Fibroblast of lung (primary cell): ENCODE measurements at regions not wholly inside any gene's neighbourhood (a gene's known extent, or its start where the extent isn't known, plus 50 kb on each side); places are given as distances from the start of the nearest gene placed in this dataset.

Experiments
- DNase-seq, 2 donors: peaks; one replicate each; pipeline versions ENCODE4 v3.0.0 to v3.0.0-alpha.2; 2010; ENCODE audit warnings: low read depth in 2 of 2
- H2AFZ ChIP-seq: 2 replicates; pipeline ENCODE4 v1.5.1; 2012; ENCODE audit warnings: low read length, control low read depth, inconsistent platforms
- H3K27ac ChIP-seq: 2 replicates; pipeline ENCODE4 v1.5.1; 2011; ENCODE audit warnings: low read length, control low read depth; ENCODE audit not compliant: insufficient read depth
- H3K27me3 ChIP-seq: 2 replicates; pipeline ENCODE4 v1.5.1; 2011; ENCODE audit warnings: mild to moderate bottlenecking, low read length; ENCODE audit not compliant: control insufficient read depth, insufficient read depth
- H3K36me3 ChIP-seq: 2 replicates; pipeline ENCODE4 v1.5.1; 2011; ENCODE audit warnings: low read length; ENCODE audit not compliant: control insufficient read depth, insufficient read depth
- H3K4me1 ChIP-seq: 2 replicates; pipeline ENCODE4 v1.5.1; 2011; ENCODE audit warnings: low read length; ENCODE audit not compliant: control insufficient read depth, insufficient read depth; ENCODE audit errors: extremely low read depth
- H3K4me2 ChIP-seq: 2 replicates; pipeline ENCODE4 v1.5.1; 2011; ENCODE audit warnings: low read length, control low read depth; ENCODE audit not compliant: insufficient read depth; ENCODE audit errors: extremely low read depth
- H3K4me3 ChIP-seq, 4 experiments: fragments of 200-600 bp in 1 of 4; sonication (generic) in 1 of 4; replicated peaks in 1 of 4; 2 replicates each; pipeline ENCODE4 v1.5.1; 2011 to 2016; ENCODE audit warnings: low read length in 4 of 4, low read depth in 3 of 4, mild to moderate bottlenecking in 3 of 4, control low read depth in 2 of 4, inconsistent platforms in 1 of 4, mixed read lengths in 1 of 4; ENCODE audit not compliant: insufficient read depth in 1 of 4; ENCODE audit errors: control extremely low read depth in 1 of 4
- H3K79me2 ChIP-seq: 2 replicates; pipeline ENCODE4 v1.5.1; 2012; ENCODE audit warnings: mild to moderate bottlenecking, low read length, inconsistent platforms; ENCODE audit not compliant: control insufficient read depth, insufficient read depth
- H3K9ac ChIP-seq: 2 replicates; pipeline ENCODE4 v1.5.1; 2011; ENCODE audit warnings: mild to moderate bottlenecking, low read length, control low read depth; ENCODE audit not compliant: insufficient read depth
- H3K9me3 ChIP-seq: 2 replicates; pipeline ENCODE4 v1.5.1; 2012; ENCODE audit warnings: low read depth, low read length; ENCODE audit not compliant: control insufficient read depth, insufficient read depth
- H4K20me1 ChIP-seq: 2 replicates; pipeline ENCODE4 v1.5.1; 2011; ENCODE audit warnings: low read length; ENCODE audit not compliant: control insufficient read depth, insufficient read depth; ENCODE audit errors: extremely low read depth
- CTCF ChIP-seq, 2 donors: IDR thresholded peaks in 1 of 2; conservative IDR thresholded peaks in 1 of 2; 1 replicate in 1 of 2; 2 replicates in 1 of 2; pipeline ENCODE4 v1.5.1; 2011 to 2012; ENCODE audit warnings: low read length in 2 of 2, control low read depth in 1 of 2, inconsistent platforms in 1 of 2, low read depth in 1 of 2, mild to moderate bottlenecking in 1 of 2
- EZH2 ChIP-seq: IDR thresholded peaks from 2 replicates; pipeline ENCODE4 v1.5.1; 2012; ENCODE audit warnings: low read length, control low read depth, mild to moderate bottlenecking; ENCODE audit errors: missing control alignments

- no peaks in the 10 kb centered on the region for H3K9me3 ChIP-seq
- H3K79me2 ChIP-seq: no peaks in the 10 kb centered on the region
- H2AFZ ChIP-seq: no peak overlapping the region
- H3K4me2 ChIP-seq: no peak overlapping the region
- no peaks in the 10 kb centered on the region for H3K4me1 ChIP-seq
- no peak for TF ChIP-seq CTCF (conservative IDR thresholded peaks at IDR 0.05 in 1 of 2, IDR thresholded peaks at IDR 0.05 in 1 of 2; ENCODE audit: low read depth in 1 of 2, low read length in 2 of 2)
- TF ChIP-seq EZH2: no peak
- no peak overlapping the region for H3K9ac ChIP-seq
- no peaks in the 10 kb centered on the region for H3K36me3 ChIP-seq
- H3K4me3 ChIP-seq: no peak overlapping the region
- DNase-seq: peak in 1 of 2 donors; percentile 78
- H3K27me3 ChIP-seq: no peaks in the 10 kb centered on the region
- no peaks in the 10 kb centered on the region for H4K20me1 ChIP-seq
- H3K27ac ChIP-seq: no peak overlapping the region
Measured at GRCh38 chr3:106826791-106827311, 550.4 kb upstream of the CCDC54 start.

GRCh38 chr3:106827515-106828213 lies 549.6 kb upstream of the CCDC54 start:
- Histone ChIP-seq H3K27ac (no peak overlapping the region), H4K20me1 (no peaks in the 10 kb centered on the region), H2AFZ (no peak overlapping the region), H3K27me3 (no peaks in the 10 kb centered on the region), H3K9me3 (no peaks in the 10 kb centered on the region), H3K4me2 (no peak overlapping the region), H3K4me3 (no peak overlapping the region), H3K36me3 (no peaks in the 10 kb centered on the region), H3K79me2 (no peaks in the 10 kb centered on the region), H3K4me1 (no peaks in the 10 kb centered on the region), H3K9ac (no peak overlapping the region)
- peak in 1 of 2 donors; percentile 70 for DNase-seq
- TF ChIP-seq CTCF (conservative IDR thresholded peaks at IDR 0.05 in 1 of 2, IDR thresholded peaks at IDR 0.05 in 1 of 2; ENCODE audit: low read depth in 1 of 2, low read length in 2 of 2): no peak
- TF ChIP-seq EZH2: no peak

- Histone ChIP-seq H3K79me2 (no peaks in the 10 kb centered on the region), H4K20me1 (no peaks in the 10 kb centered on the region), H3K27me3 (no peaks in the 10 kb centered on the region), H3K4me1 (no peaks in the 10 kb centered on the region), H3K36me3 (no peaks in the 10 kb centered on the region), H3K9ac (no peak overlapping the region), H3K27ac (no peak overlapping the region), H2AFZ (no peak overlapping the region), H3K9me3 (no peaks in the 10 kb centered on the region), H3K4me2 (no peak overlapping the region), H3K4me3 (no peak overlapping the region)
- no peak for TF ChIP-seq CTCF (conservative IDR thresholded peaks at IDR 0.05 in 1 of 2, IDR thresholded peaks at IDR 0.05 in 1 of 2; ENCODE audit: low read depth in 1 of 2, low read length in 2 of 2)
- no peak for TF ChIP-seq EZH2
- DNase-seq: peak in 1 of 2 donors; percentile 86
Measured at GRCh38 chr3:106829206-106829605, 548.0 kb upstream of the CCDC54 start.
